GM19438 (cell line): ENCODE measurements at regions not wholly inside any gene's neighbourhood (a gene's known extent, or its start where the extent isn't known, plus 50 kb on each side); places are given as distances from the start of the nearest gene placed in this dataset.
"Not testable (repeated sequence)": the region's sequence is repeated elsewhere in the genome, so short reads cannot be mapped to it uniquely, and the experiment has no call there.

Experiments
- ATAC-seq: cut with Tn5 transposase; IDR thresholded peaks from one replicate; pipeline ENCODE4 v1.9.1; 2021; ENCODE audit warnings: low read depth; ENCODE audit not compliant: unreplicated experiment

GRCh38 chr15:46080016-46080415, 445.2 kb downstream of the SQOR start:
- no peak for ATAC-seq

- ATAC-seq: no peak
Observed at GRCh38 chr15:46088486-46089445, 453.9 kb downstream of the SQOR start.

GRCh38 chr15:46089467-46089935, 454.7 kb downstream of the SQOR start:
- no peak for ATAC-seq

GRCh38 chr15:46091860-46092450, 457.1 kb downstream of the SQOR start:
- no peak for ATAC-seq

GRCh38 chr15:46098006-46098405, 463.2 kb downstream of the SQOR start:
- not testable (repeated sequence) for ATAC-seq

GRCh38 chr15:46110755-46111154, 475.9 kb downstream of the SQOR start:
- no peak for ATAC-seq

GRCh38 chr15:46111730-46112129, 476.9 kb downstream of the SQOR start:
- no peak for ATAC-seq

- ATAC-seq: no peak
Observed at GRCh38 chr15:46117071-46117470, 482.2 kb downstream of the SQOR start.

GRCh38 chr15:46120713-46121112, 485.9 kb downstream of the SQOR start:
- no peak for ATAC-seq

GRCh38 chr15:46121441-46121840, 486.6 kb downstream of the SQOR start:
- ATAC-seq: no peak

GRCh38 chr15:46126581-46126980, 491.8 kb downstream of the SQOR start:
- no peak for ATAC-seq

GRCh38 chr15:46127361-46127874, 492.6 kb downstream of the SQOR start:
- no peak for ATAC-seq

- no peak for ATAC-seq
Observed at GRCh38 chr15:46129145-46129544, 494.3 kb downstream of the SQOR start.

- no peak for ATAC-seq
Observed at GRCh38 chr15:46131876-46132275, 497.0 kb downstream of the SQOR start.

GRCh38 chr15:46137443-46137842, 502.6 kb downstream of the SQOR start:
- no peak for ATAC-seq

- ATAC-seq: no peak
Observed at GRCh38 chr15:46146002-46146401, 511.2 kb downstream of the SQOR start.

- ATAC-seq: no peak
Observed at GRCh38 chr15:46146915-46147314, 512.1 kb downstream of the SQOR start.

GRCh38 chr15:46151786-46152185, 517.0 kb downstream of the SQOR start:
- no peak for ATAC-seq

GRCh38 chr15:46166750-46167149, 531.9 kb downstream of the SQOR start:
- no peak for ATAC-seq

- ATAC-seq: no peak
Observed at GRCh38 chr15:46170326-46170725, 535.5 kb downstream of the SQOR start.

GRCh38 chr15:46174122-46174521, 539.3 kb downstream of the SQOR start:
- ATAC-seq: no peak

- ATAC-seq: no peak
Observed at GRCh38 chr15:46177219-46177618, 542.4 kb downstream of the SQOR start.
